Ecto neural progenitor cell (in vitro differentiated cells): ENCODE measurements at regions not wholly inside any gene's neighbourhood (a gene's known extent, or its start where the extent isn't known, plus 50 kb on each side); places are given as distances from the start of the nearest gene placed in this dataset.

Experiments used
- DNase-seq: peaks from one replicate; pipeline ENCODE4 v3.0.0-alpha.2; 2018; ENCODE audit warnings: low spot score

DNA sequence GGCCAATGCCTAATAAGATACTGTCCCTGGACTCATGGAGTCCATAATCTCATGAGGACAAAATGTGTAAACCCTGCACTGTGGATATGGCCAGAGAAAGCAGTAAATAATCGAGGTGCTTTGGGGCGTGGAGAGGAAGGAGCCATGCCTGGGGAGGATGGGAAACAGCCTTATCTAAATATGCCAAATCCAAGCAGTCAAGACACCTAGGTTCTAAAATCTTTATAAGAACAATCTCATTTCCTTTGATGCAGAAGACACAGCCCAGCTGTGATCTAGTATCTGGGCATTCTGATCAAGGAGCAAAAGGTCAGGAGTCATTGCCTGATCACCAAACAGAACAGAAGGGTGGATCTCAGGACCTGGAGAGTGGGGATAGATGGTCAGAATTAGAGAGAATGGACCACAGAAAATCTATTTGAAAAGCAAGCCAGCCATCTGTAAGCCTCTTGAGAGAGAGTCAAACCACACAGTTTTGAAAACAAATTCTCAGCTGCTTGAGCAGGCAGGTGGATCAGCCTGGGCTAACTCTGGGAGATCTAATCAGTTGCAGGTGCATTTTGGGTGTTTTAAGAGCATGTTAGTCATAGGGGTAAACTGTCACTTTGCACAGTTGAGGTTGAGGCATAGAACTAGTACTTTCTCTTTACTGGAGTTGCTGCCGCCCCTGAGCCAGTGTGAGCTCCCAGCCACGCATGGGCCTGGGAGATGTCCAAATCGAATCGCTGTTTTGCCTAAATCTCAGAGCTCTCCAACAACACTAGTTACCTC, 130.8 kb upstream of the TNFAIP3 start:
- no peak for DNase-seq

- DNase-seq: no peak
Measured at GRCh38 chr6:137736911-137737310, 130.1 kb upstream of the TNFAIP3 start.

DNA sequence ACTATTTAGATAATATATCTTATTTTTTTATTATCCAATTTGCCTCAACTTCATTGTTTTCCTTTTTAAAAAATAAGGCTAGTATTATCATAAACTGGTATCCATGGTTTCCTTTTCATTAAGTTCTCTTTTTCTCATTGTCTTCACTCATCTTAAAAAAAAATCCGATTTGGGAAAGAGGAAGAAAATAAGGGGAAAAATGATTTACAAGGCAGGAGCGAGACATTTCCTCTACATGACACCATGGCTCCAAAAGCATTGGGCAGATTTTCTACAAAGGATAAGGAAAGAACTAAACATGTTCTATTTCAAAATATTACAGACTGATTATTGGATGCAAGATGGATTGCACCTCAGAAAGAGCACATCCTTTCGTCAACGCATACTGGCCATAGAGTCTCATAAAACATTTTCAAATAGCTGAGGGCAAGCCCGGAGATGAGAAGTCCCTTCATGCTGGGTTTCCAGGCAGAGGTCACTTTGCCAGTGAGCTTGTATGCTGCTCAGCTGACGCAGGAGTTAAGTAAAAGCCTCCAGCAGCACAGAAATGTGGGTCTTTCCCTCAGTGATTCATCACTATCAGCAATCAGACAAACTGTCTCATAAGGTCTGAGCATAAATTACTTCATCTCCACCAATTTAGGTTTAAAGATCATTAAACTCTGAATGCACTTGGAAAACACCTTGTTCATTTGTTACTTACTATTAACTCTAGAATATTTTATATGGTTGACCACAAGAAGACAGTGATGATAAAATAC, 129.0 kb upstream of the TNFAIP3 start:
- no peak for DNase-seq

- no peak for DNase-seq
Measured at GRCh38 chr6:137738931-137739504, 128.0 kb upstream of the TNFAIP3 start.

DNA sequence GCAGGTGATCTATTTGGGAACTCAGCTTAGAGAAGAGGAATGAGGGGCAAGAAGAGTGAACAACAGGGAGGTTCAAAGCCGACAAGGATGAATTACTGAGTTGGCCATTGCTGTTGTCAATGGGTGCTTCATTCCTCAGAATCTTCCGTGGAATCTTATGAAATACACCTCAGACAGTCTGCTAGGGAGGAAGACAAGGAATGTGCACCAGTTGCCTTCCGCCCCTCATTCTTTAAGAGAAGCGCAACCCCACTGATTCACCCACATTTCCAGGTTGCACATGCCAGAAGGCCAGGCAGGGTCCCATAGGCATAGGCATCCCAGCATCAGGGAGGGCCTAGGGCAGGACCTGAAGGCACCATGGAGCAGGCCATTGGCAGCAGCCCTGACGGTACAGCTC, 127.5 kb upstream of the TNFAIP3 start:
- DNase-seq: no peak

DNA sequence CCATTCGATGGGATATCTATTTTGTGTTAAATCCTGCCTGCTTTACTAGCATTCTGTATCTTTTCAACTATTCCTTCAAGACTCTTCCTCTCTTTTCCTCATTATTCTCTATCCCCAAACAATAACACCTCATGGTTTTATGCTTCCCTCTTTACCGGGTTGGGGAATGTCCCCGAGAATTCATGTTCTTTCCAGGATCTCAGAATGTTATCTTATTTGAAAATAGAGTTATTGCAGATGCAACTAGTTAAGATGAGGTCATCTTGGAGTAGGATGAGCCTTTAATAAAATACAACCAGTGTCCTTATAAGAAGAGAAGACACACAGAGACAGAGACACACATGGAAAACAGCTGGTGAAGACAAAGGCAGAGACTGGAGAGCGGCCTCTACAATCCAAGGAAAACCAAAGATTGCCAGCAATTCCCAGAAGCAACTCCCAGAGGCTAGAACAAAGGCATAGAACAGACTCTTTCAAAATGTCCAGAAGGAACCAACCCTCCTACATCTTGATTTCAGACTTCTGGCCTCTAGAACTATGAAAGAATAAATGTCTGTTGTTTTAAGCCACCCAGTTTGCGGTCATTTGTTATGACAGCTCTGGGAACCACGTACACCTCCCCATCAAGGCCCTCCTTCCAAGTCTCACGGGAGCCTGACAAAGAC, 126.8 kb upstream of the TNFAIP3 start:
- no peak for DNase-seq

GRCh38 chr6:137740967-137741761, 125.9 kb upstream of the TNFAIP3 start:
- no peak for DNase-seq

DNA sequence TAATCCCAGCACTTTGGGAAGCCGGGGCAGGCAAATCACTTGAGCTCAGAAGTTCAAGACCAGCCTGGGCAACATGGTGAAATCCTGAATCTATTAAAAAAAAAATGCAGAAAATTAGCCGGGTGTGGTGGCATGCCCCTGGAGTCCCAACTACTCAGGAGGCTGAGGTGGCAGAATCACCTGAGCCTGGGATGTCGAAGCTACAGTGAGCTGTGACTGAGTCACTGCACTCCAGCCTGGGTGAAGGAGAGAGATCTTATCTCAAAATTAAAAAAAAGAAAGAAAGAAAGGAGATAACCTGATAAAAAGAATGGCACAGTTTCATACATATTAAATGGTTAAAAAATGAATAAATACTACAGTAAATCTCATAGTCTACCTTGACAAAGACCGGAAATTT, 123.6 kb upstream of the TNFAIP3 start:
- DNase-seq: no peak

GRCh38 chr6:137744877-137745276, 122.2 kb upstream of the TNFAIP3 start:
- DNase-seq: no peak

GRCh38 chr6:137745321-137745720, 121.7 kb upstream of the TNFAIP3 start:
- DNase-seq: no peak

GRCh38 chr6:137746264-137746663, 120.8 kb upstream of the TNFAIP3 start:
- DNase-seq: no peak

DNA sequence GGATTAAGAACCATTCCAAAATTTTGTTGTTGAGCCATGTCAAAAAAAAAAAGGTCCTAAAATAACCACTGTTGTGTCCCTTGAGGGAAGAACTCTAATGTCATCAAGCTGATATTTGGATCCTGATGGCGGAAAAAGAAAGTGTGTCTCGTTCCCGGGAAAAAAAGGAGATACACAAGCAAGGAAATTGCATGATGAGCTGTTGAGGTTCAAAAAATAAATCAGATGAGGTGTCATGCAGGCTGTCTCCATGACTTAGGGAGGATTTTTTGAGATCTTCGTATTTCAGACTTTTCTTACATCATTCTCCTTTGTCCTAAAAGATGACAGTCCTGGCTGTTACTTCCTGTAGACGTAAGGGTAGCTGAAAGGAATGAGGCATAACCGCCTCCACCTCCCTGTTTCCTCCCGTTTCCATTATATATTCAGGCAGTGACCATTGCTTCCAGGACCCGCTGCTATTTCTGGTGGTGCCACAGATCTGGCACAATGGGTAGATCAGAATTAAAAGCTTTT, 117.3 kb upstream of the TNFAIP3 start:
- DNase-seq: no peak

GRCh38 chr6:137750297-137750696, 116.8 kb upstream of the TNFAIP3 start:
- no peak for DNase-seq

DNA sequence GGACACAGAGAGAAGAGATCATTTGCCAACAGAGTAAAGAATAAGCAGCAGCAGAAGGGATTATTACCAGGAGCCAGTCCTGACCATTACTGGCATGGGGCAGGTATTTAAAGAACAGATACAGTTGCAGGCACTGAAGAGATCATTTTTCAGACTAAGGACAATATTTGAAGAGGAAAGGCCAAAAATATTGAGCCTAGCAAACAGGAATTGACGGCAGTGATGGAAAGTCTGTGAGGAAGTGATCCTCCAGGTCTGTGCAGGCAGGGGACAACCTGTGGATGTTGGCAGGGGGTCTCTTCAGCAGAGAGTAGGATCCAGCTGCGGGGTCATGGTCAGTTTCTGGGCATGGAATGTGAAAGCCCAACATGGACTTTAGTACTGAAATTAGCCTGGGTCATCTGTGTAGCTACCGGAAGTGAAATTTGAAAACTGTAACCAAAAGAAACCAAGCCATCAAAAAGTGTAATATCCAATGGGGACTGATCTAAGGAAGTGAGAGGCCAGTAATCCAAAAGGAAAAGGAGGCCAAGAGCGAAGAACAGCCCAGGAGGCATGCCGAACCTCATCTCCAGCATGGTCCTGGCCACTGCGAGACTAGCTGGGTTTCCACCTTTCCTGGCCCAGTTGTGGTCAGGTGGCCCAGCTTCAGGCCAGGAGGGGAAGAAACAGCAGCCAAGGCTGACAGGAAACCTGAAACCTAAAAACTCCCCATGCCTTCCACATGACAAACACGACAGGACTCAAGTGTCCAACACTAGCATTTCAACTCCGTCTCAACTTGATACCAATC, 115.1 kb upstream of the TNFAIP3 start:
- no peak for DNase-seq

- DNase-seq: no peak
Measured at GRCh38 chr6:137754366-137754765, 112.7 kb upstream of the TNFAIP3 start.

DNA sequence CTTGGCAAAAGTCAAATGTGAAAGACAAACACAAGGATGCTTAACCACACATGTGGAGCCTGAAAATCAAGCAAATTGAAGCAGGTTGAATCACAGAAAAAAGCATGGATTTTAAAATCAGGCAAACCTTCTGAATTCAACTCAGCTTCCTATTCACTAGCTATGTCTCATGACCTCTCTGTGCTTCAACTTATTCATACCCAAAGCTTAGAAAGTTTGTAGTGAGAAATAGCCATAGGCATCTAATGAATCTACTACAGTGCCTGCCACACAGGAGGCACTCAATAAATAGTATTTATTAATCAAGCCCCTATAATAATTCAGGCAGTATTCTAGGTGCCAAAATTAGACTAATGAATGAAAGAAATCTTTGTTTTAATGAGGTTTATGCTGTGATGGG, 112.2 kb upstream of the TNFAIP3 start:
- DNase-seq: no peak

- no peak for DNase-seq
Measured at GRCh38 chr6:137755284-137755683, 111.8 kb upstream of the TNFAIP3 start.

- no peak for DNase-seq
Measured at GRCh38 chr6:137756788-137757187, 110.3 kb upstream of the TNFAIP3 start.

DNA sequence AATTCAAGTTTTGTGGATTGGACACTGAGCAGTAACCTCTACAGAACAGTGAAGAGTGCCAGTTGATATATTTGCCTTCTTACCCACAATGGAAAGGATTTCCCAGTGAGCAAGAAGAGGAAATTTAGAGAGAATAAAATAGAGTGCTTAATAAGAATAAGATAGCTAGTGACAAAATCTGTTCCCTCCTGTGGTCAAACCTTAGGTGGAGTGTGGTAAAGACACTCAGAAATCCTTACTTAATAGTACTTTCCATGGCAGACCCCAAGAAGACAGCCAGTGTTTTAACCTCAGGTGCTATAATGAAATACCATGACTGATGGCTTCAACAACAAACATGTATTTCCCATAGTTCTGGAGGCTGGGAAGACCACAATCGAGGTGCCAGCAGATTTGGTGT, 108.4 kb upstream of the TNFAIP3 start:
- DNase-seq: no peak

GRCh38 chr6:137759624-137760023, 107.4 kb upstream of the TNFAIP3 start:
- no peak for DNase-seq

GRCh38 chr6:137761072-137761471, 106.0 kb upstream of the TNFAIP3 start:
- no peak for DNase-seq
